Stomach (tissue), 8 donors: ENCODE measurements at regions not wholly inside any gene's neighbourhood (a gene's known extent, or its start where the extent isn't known, plus 50 kb on each side); places are given as distances from the start of the nearest gene placed in this dataset.

Source experiments
- DNase-seq, 2 donors: peaks; one replicate each; pipeline versions ENCODE4 v3.0.0 to v3.0.0-alpha.2; 2013 to 2019
- H3K27ac ChIP-seq, 5 donors: fragments of 200-600 bp in 4 of 5; sonication (generic) in 4 of 5; one replicate each; pipeline ENCODE4 v1.5.1; 2013 to 2019; ENCODE audit warnings: mild to moderate bottlenecking in 1 of 5, moderate library complexity in 1 of 5
- H3K27me3 ChIP-seq, 3 donors: fragments of 200-600 bp; sonication (generic); one replicate each; pipeline ENCODE4 v1.5.1; 2017 to 2019; ENCODE audit warnings: mixed run types in 1 of 3
- H3K36me3 ChIP-seq, 4 donors: fragments of 200-600 bp; sonication (generic); 1 replicate in 3 of 4; 2 replicates in 1 of 4; pipeline ENCODE4 v1.5.1; 2016 to 2019
- H3K4me1 ChIP-seq, 4 donors: fragments of 200-600 bp; sonication (generic); one replicate each; pipeline ENCODE4 v1.5.1; 2016 to 2019
- H3K4me3 ChIP-seq, 4 donors: fragments of 200-600 bp; sonication (generic) in 3 of 4; one replicate each; pipeline ENCODE4 v1.5.1; 2016 to 2019; ENCODE audit warnings: mild to moderate bottlenecking in 1 of 4
- H3K9me3 ChIP-seq, 4 donors: fragments of 200-600 bp; sonication (generic); one replicate each; pipeline ENCODE4 v1.5.1; 2016 to 2019
- EP300 ChIP-seq: sonication (generic); formaldehyde crosslinking; IDR thresholded peaks from one replicate; pipeline ENCODE4 v1.6.1; 2017; ENCODE audit warnings: antibody characterized with exemption
- POLR2A ChIP-seq, 4 donors: fragments of 450-650 bp; IDR thresholded peaks; one replicate each; pipeline ENCODE4 v1.6.1; 2016; ENCODE audit warnings: antibody characterized with exemption in 4 of 4, control low read depth in 2 of 4, mild to moderate bottlenecking in 1 of 4, moderate library complexity in 1 of 4
- POLR2AphosphoS5 ChIP-seq, 3 donors: sonication (generic); formaldehyde crosslinking; IDR thresholded peaks; one replicate each; pipeline ENCODE4 v1.6.1; 2016; ENCODE audit warnings: antibody characterized with exemption in 3 of 3
- whole genome bisulfite sequencing, 5 donors: extraction: QIAGEN DNeasy Blood & Tissue Kit in 3 of 5; methylation state at CpG; one replicate each; pipeline versions ENCODE4 v1.1.5 to v1.1.7; 2013 to 2018; 5-methylcytosine and 5-hydroxymethylcytosine counted together
- intact Hi-C: fragments of 100-400 bp; cut with DNase I; formaldehyde crosslinking; loops from one replicate; pipeline ENCODE4 v1.15.1; 2023; ENCODE audit warnings: low total_unique reads
- TF ChIP-seq, protein P1 (sequence below), 7 experiments: fragments of 450-650 bp in 4 of 7; fragments of 200-600 bp in 3 of 7; sonication (generic) in 3 of 7; IDR thresholded peaks; one replicate each; pipeline ENCODE4 v1.5.1; 2016 to 2019; ENCODE audit warnings: antibody characterized with exemption in 7 of 7, control low read depth in 2 of 7, mild to moderate bottlenecking in 1 of 7
- donor health status: healthy with polysubstance abuse.
- donor health status: Bipolar disorder and iron deficiency.
- donor health status: healthy.

DNA sequence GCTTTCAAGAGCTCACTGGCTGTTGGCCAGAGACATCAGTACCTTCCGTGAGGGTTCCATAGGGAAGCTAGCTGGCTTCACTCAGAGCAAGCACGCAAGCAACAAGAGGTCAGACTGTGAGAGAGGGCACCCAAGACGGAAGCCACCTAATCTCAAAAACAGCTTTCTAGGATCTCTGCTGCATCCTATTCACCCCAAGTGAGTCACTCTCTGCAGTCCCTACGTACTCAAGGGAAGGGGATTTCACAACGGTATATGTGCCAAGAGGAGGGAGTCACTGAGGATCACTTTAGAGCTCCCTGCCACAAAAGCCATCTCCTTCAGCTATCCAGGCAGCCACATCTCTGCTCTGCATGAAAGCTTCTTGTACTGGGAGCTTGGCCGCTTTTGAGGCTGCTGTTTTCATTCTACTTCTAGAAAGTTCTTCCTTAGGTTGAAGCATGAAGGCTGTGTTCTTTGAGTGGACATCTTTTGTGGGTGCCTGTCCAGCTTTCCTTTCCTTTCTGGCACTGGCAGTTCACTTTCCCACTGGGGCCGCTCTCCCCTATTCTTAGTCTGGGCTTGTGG lies 249.5 kb downstream of the MAN2A1 start:
- DNase-seq: no peak
- 77 to 92% (median 90%) methylated on average over 7 of the region's 7 CpGs for WGBS, 5 donors
- Histone ChIP-seq H3K36me3 (no peaks in the 10 kb centered on the region), H3K9me3 (peaks cover 0 to 16% (median 5%) of the 10 kb centered on the region in 4 donors), H3K4me3 (no peak overlapping the region), H3K27ac (no peak overlapping the region), H3K27me3 (no peaks in the 10 kb centered on the region), H3K4me1 (peaks cover 0 to 12% (median 0%) of the 10 kb centered on the region in 4 donors)
- TF ChIP-seq EP300 (no peak), POLR2A (IDR thresholded peaks at IDR 0.05) (no peak), POLR2AphosphoS5 (IDR thresholded peaks at IDR 0.05) (no peak)
- TF ChIP-seq, protein P1, sequence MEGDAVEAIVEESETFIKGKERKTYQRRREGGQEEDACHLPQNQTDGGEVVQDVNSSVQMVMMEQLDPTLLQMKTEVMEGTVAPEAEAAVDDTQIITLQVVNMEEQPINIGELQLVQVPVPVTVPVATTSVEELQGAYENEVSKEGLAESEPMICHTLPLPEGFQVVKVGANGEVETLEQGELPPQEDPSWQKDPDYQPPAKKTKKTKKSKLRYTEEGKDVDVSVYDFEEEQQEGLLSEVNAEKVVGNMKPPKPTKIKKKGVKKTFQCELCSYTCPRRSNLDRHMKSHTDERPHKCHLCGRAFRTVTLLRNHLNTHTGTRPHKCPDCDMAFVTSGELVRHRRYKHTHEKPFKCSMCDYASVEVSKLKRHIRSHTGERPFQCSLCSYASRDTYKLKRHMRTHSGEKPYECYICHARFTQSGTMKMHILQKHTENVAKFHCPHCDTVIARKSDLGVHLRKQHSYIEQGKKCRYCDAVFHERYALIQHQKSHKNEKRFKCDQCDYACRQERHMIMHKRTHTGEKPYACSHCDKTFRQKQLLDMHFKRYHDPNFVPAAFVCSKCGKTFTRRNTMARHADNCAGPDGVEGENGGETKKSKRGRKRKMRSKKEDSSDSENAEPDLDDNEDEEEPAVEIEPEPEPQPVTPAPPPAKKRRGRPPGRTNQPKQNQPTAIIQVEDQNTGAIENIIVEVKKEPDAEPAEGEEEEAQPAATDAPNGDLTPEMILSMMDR (IDR thresholded peaks at IDR 0.05): no peak
- intact Hi-C loops: no loop called here

DNA sequence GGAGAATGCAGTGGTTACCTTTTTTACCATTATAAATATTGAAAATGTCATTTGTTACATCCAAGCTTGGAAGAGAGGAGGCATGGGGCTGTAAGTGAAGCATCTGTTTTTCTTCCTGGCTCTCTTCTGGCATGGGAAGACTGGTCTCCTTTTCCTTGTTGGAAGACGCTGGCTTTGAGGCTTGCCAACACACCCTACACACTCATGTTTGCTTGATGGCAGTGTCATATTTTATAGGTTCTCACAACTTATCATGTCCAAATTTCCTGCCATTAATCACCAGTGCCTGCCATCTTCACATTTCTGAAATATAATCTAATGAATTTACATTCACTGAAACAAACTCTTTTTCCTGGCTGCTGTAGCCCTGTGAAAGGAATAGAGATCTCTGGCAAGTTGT lies 252.9 kb downstream of the MAN2A1 start:
- no peak overlapping the region for H3K27ac ChIP-seq
- DNase-seq: peak in 1 of 2 donors; percentile 16
- TF ChIP-seq POLR2A (IDR thresholded peaks at IDR 0.05): no peak
- TF ChIP-seq, protein P1 (IDR thresholded peaks at IDR 0.05): no peak
- no peak for TF ChIP-seq EP300
- no peak for TF ChIP-seq POLR2AphosphoS5 (IDR thresholded peaks at IDR 0.05)
- H3K9me3 ChIP-seq: peaks cover 0 to 16% (median 5%) of the 10 kb centered on the region in 4 donors
- H3K4me1 ChIP-seq: peaks cover 0 to 12% (median 0%) of the 10 kb centered on the region in 4 donors
- intact Hi-C loops: no loop called here
- no peak overlapping the region for H3K4me3 ChIP-seq
- WGBS, 5 donors: 50 to 83% (median 67%) methylated on average over 1 of the region's 1 CpG
- no peaks in the 10 kb centered on the region for H3K36me3 ChIP-seq
- no peaks in the 10 kb centered on the region for H3K27me3 ChIP-seq

DNA sequence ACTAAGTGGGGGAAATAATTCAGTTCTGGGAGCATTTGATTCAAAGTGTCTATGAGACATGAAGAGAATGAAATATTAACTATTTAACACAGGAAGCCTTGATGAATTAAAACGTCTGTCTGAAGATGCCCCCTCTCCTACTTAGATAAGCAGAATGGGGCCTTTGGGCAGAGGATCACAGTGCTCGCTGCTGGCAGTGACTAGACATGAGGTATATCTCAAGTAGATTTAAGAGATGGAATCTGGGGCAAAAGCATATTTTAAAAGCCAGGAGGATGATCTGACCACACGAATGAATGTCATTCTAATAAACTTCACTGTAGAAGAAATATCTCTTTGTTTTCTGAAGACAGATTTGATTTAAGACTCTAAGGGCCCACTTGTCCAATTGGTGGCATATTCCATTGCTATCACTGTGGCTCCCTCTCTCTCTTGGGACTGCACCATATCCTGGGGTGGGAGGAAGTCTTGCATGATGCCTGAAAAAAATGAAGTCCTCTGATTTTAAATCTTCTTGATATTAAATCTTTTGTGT lies 254.0 kb downstream of the MAN2A1 start:
- Histone ChIP-seq H3K27me3 (no peaks in the 10 kb centered on the region), H3K36me3 (no peaks in the 10 kb centered on the region), H3K27ac (no peak overlapping the region), H3K4me1 (peaks cover 0 to 12% (median 0%) of the 10 kb centered on the region in 4 donors), H3K4me3 (no peak overlapping the region), H3K9me3 (peaks cover 0 to 16% (median 5%) of the 10 kb centered on the region in 4 donors)
- DNase-seq: no peak
- 62 to 72% (median 65%) methylated on average over 3 of the region's 3 CpGs for WGBS, 5 donors
- intact Hi-C loops: no loop called here
- no peak for TF ChIP-seq POLR2AphosphoS5 (IDR thresholded peaks at IDR 0.05)
- TF ChIP-seq POLR2A (IDR thresholded peaks at IDR 0.05): no peak
- TF ChIP-seq, protein P1 (IDR thresholded peaks at IDR 0.05): no peak
- no peak for TF ChIP-seq EP300

DNA sequence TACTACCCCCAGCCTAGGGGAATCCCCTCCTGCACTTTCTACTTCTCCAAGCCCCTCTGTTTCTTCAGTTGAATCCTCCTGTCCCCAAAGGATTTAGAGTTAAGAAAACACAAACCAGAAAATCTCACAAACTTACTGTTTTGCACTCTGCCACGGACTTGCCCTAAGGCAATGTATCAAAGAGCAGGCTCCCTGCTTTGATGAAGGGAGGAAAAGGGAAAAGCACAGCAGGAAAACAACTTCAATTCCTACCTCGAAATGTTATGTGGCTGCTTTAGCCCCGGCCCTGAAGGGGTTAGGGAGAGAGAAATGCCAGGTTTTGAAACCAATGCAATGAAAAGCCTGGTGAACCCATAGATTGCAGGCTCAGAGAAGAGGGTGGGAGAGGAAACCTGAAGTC lies 254.7 kb downstream of the MAN2A1 start:
- H3K9me3 ChIP-seq: peaks cover 0 to 13% (median 5%) of the 10 kb centered on the region in 4 donors
- H3K4me3 ChIP-seq: no peak overlapping the region
- H3K4me1 ChIP-seq: peaks cover 0 to 12% (median 0%) of the 10 kb centered on the region in 4 donors
- H3K27me3 ChIP-seq: no peaks in the 10 kb centered on the region
- H3K36me3 ChIP-seq: no peaks in the 10 kb centered on the region
- DNase-seq: no peak
- 66 to 78% (median 74%) methylated on average over 3 of the region's 3 CpGs for WGBS, 5 donors
- TF ChIP-seq POLR2AphosphoS5 (IDR thresholded peaks at IDR 0.05) (no peak), POLR2A (IDR thresholded peaks at IDR 0.05) (no peak), EP300 (no peak)
- TF ChIP-seq, protein P1 (IDR thresholded peaks at IDR 0.05): no peak
- intact Hi-C loops: no loop called here
- no peak overlapping the region for H3K27ac ChIP-seq
